CD8-positive, alpha-beta memory T cell (primary cell): ENCODE measurements at regions not wholly inside any gene's neighbourhood (a gene's known extent, or its start where the extent isn't known, plus 50 kb on each side); places are given as distances from the start of the nearest gene placed in this dataset.

Experiments
- CTCF ChIA-PET: fragments of 350-600 bp; sonication (Branson Sonifier 250); formaldehyde crosslinking; loops from one replicate; lab custom pipeline; 2021; ENCODE audit warnings: antibody characterized with exemption; lab: Charles Lee
- POLR2A ChIA-PET: fragments of 350-600 bp; sonication (Branson Sonifier 250); formaldehyde crosslinking; loops from one replicate; lab custom pipeline; 2021; ENCODE audit warnings: antibody characterized with exemption; lab: Charles Lee
- DNase-seq, 5 donors: peaks; one replicate each; pipeline versions ENCODE4 v3.0.0 to v3.0.0-alpha.2; 2020 to 2022; ENCODE audit warnings: mixed read lengths in 1 of 5
- H3K27ac ChIP-seq: one replicate; pipeline ENCODE4 v1.7.0; 2013; ENCODE audit warnings: low read depth, mild to moderate bottlenecking, low read length, moderate library complexity
- H3K27me3 ChIP-seq: 2 replicates; pipeline ENCODE4 v1.7.0; 2013; ENCODE audit warnings: low read length, mild to moderate bottlenecking; ENCODE audit not compliant: insufficient read depth, poor library complexity, severe bottlenecking
- H3K36me3 ChIP-seq: 2 replicates; pipeline ENCODE4 v1.7.0; 2013; ENCODE audit warnings: mild to moderate bottlenecking, low read length, moderate library complexity; ENCODE audit not compliant: insufficient read depth
- H3K4me1 ChIP-seq: 2 replicates; pipeline ENCODE4 v1.7.0; 2013; ENCODE audit warnings: mild to moderate bottlenecking, low read length, moderate library complexity; ENCODE audit not compliant: insufficient read depth
- H3K4me3 ChIP-seq: 2 replicates; pipeline ENCODE4 v1.7.0; 2013; ENCODE audit warnings: mild to moderate bottlenecking, low read length
- H3K9me3 ChIP-seq: 2 replicates; pipeline ENCODE4 v1.7.0; 2013; ENCODE audit warnings: mild to moderate bottlenecking, low read length
- H3K27ac Mint-ChIP-seq, 8 donors: one replicate each; pipeline ENCODE4 v1.8.0; 2020 to 2021; ENCODE audit warnings: mixed read lengths in 8 of 8, mild to moderate bottlenecking in 6 of 8, inconsistent platforms in 3 of 8, moderate library complexity in 3 of 8
- H3K27me3 Mint-ChIP-seq, 2 donors: one replicate each; pipeline ENCODE4 v1.8.0; 2020 to 2021; ENCODE audit warnings: mixed read lengths in 2 of 2, mild to moderate bottlenecking in 1 of 2, moderate library complexity in 1 of 2
- H3K36me3 Mint-ChIP-seq, 3 donors: one replicate each; pipeline ENCODE4 v1.8.0; 2020 to 2021; ENCODE audit warnings: mixed read lengths in 3 of 3, inconsistent platforms in 1 of 3, mild to moderate bottlenecking in 1 of 3
- H3K4me1 Mint-ChIP-seq, 3 donors: one replicate each; pipeline ENCODE4 v1.8.0; 2020 to 2021; ENCODE audit warnings: mixed read lengths in 3 of 3, inconsistent platforms in 1 of 3, mild to moderate bottlenecking in 1 of 3
- H3K4me3 Mint-ChIP-seq, 7 donors: one replicate each; pipeline ENCODE4 v1.8.0; 2020 to 2021; ENCODE audit warnings: mixed read lengths in 7 of 7, mild to moderate bottlenecking in 6 of 7, moderate library complexity in 4 of 7, inconsistent platforms in 2 of 7
- H3K9me3 Mint-ChIP-seq, 5 donors: one replicate each; pipeline ENCODE4 v1.8.0; 2020 to 2022; ENCODE audit warnings: mixed read lengths in 5 of 5, mild to moderate bottlenecking in 3 of 5, moderate library complexity in 2 of 5, inconsistent platforms in 1 of 5

DNA sequence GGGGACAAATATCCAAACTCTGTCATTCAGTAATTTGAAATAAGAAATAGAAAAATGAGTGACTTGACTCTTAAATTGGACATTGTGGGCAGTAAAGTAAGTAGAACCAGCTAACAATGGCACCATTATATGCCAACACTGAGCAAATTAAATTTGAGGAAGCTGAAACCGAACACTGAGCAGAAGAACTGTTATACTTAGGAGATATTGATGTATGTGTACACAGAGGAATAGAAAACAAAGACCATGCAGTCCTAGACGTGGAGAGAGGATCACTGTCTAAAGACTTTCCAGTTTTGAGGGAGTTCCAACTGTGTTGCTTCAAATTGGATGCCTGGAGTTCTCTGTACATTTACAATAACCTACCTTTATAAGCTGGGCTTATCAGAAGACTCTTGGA is 427.0 kb upstream of the EYS start:
- Histone ChIP-seq H3K4me1 (no peaks in the 10 kb centered on the region), H3K27me3 (no peaks in the 10 kb centered on the region), H3K27ac (no peak overlapping the region), H3K36me3 (no peaks in the 10 kb centered on the region), H3K9me3 (no peaks in the 10 kb centered on the region), H3K4me3 (no peak overlapping the region)
- H3K27ac Mint-ChIP-seq: no peak overlapping the region
- POLR2A ChIA-PET: no interaction called here
- H3K4me3 Mint-ChIP-seq: no peak overlapping the region
- peaks cover 2 to 14% (median 9%) of the 10 kb centered on the region in 5 donors for H3K9me3 Mint-ChIP-seq
- no peaks in the 10 kb centered on the region for H3K36me3 Mint-ChIP-seq
- no peak for DNase-seq
- no peaks in the 10 kb centered on the region for H3K4me1 Mint-ChIP-seq
- H3K27me3 Mint-ChIP-seq: no peaks in the 10 kb centered on the region
- CTCF ChIA-PET: no interaction called here

GRCh38 chr6:66128656-66129055 is 421.6 kb upstream of the EYS start:
- H3K4me3 ChIP-seq: no peak overlapping the region
- Mint-ChIP-seq H3K27me3 (no peaks in the 10 kb centered on the region), H3K9me3 (peaks cover 0 to 15% (median 7%) of the 10 kb centered on the region in 5 donors), H3K4me1 (no peaks in the 10 kb centered on the region), H3K27ac (no peak overlapping the region), H3K36me3 (no peaks in the 10 kb centered on the region), H3K4me3 (no peak overlapping the region)
- H3K36me3 ChIP-seq: no peaks in the 10 kb centered on the region
- ChIA-PET CTCF (no interaction called here), POLR2A (no interaction called here)
- no peak overlapping the region for H3K27ac ChIP-seq
- H3K27me3 ChIP-seq: no peaks in the 10 kb centered on the region
- H3K9me3 ChIP-seq: no peaks in the 10 kb centered on the region
- no peaks in the 10 kb centered on the region for H3K4me1 ChIP-seq
- DNase-seq: no peak

DNA sequence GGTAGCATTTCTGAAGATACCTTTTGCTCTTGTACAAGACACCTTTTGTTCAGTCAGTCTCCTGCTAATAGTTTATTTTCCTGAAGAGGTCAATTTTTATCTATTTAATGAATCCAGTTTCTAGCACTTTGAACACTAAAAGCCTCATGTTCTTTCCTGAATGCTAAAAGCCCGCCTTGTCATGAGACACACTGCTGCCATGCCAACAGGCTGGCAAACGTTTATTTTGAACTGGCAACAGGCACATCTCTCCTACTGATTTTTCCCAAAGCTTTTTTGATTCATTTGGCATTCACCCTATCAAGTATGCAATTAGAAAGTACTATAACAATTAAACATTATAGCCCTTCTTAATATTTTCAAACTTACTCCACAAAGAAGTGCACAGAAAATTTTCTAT is 421.2 kb upstream of the EYS start:
- Mint-ChIP-seq H3K27ac (no peak overlapping the region), H3K36me3 (no peaks in the 10 kb centered on the region), H3K4me1 (no peaks in the 10 kb centered on the region), H3K4me3 (no peak overlapping the region), H3K27me3 (no peaks in the 10 kb centered on the region), H3K9me3 (peaks cover 0 to 13% (median 10%) of the 10 kb centered on the region in 5 donors)
- POLR2A ChIA-PET: no interaction called here
- DNase-seq: no peak
- H3K27me3 ChIP-seq: no peaks in the 10 kb centered on the region
- no peak overlapping the region for H3K27ac ChIP-seq
- no peaks in the 10 kb centered on the region for H3K9me3 ChIP-seq
- no peaks in the 10 kb centered on the region for H3K4me1 ChIP-seq
- CTCF ChIA-PET: no interaction called here
- no peak overlapping the region for H3K4me3 ChIP-seq
- H3K36me3 ChIP-seq: no peaks in the 10 kb centered on the region

DNA sequence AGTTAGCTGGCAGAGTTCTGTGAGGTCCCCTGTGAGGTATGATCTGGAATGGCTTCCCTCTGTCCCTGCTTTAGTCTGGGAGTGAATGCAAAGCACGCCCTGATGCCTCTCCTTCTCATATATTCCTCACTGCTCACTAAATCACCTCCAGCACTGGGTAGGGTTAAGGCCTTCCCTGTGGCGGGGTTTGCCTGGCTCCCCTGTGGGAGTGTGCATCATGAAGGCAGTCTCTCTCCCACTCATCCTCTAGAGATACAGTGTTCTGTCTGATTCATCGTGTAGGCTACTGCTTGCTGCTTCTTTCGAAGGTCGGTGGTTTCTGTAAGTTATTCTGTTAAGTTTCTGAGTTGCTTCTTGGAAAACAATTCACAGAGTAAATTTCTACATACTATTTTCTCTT is 420.0 kb upstream of the EYS start:
- no peaks in the 10 kb centered on the region for H3K4me1 Mint-ChIP-seq
- no peak overlapping the region for H3K27ac Mint-ChIP-seq
- no peaks in the 10 kb centered on the region for H3K36me3 ChIP-seq
- no peaks in the 10 kb centered on the region for H3K27me3 Mint-ChIP-seq
- CTCF ChIA-PET: no interaction called here
- peaks cover 0 to 17% (median 14%) of the 10 kb centered on the region in 5 donors for H3K9me3 Mint-ChIP-seq
- no peaks in the 10 kb centered on the region for H3K4me1 ChIP-seq
- H3K27me3 ChIP-seq: no peaks in the 10 kb centered on the region
- no peak overlapping the region for H3K27ac ChIP-seq
- H3K36me3 Mint-ChIP-seq: no peaks in the 10 kb centered on the region
- POLR2A ChIA-PET: no interaction called here
- H3K4me3 ChIP-seq: no peak overlapping the region
- no peaks in the 10 kb centered on the region for H3K9me3 ChIP-seq
- H3K4me3 Mint-ChIP-seq: no peak overlapping the region
- no peak for DNase-seq

- no peaks in the 10 kb centered on the region for H3K9me3 ChIP-seq
- H3K36me3 ChIP-seq: no peaks in the 10 kb centered on the region
- H3K27ac ChIP-seq: no peak overlapping the region
- no peaks in the 10 kb centered on the region for H3K27me3 Mint-ChIP-seq
- CTCF ChIA-PET: no interaction called here
- H3K27me3 ChIP-seq: no peaks in the 10 kb centered on the region
- H3K36me3 Mint-ChIP-seq: no peaks in the 10 kb centered on the region
- POLR2A ChIA-PET: no interaction called here
- DNase-seq: no peak
- H3K9me3 Mint-ChIP-seq: peaks cover 3 to 18% (median 15%) of the 10 kb centered on the region in 5 donors
- no peaks in the 10 kb centered on the region for H3K4me1 ChIP-seq
- no peak overlapping the region for H3K4me3 Mint-ChIP-seq
- no peaks in the 10 kb centered on the region for H3K4me1 Mint-ChIP-seq
- no peak overlapping the region for H3K4me3 ChIP-seq
- no peak overlapping the region for H3K27ac Mint-ChIP-seq
Observed at GRCh38 chr6:66126358-66126757, 419.3 kb upstream of the EYS start.

DNA sequence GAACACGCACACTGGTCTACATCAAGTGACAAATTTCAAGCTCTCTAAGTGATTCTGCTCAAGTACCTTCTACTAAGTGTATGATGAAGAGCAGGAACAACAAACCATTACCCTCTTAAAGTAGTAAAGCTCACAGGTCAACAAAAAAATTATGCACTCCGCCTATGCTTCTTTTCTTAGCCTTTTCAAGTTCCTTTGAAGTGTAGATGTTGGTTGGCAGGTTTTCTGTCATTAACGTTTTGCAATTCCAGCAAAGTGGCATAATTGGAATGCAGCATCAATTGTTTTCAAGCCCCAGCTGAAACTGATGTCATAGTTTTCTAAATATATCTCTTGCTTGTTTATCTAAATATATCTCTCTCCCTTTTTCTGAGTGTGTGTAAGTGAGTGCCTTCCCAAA is 396.9 kb upstream of the EYS start:
- Histone ChIP-seq H3K9me3 (no peaks in the 10 kb centered on the region), H3K4me1 (no peaks in the 10 kb centered on the region), H3K4me3 (no peak overlapping the region), H3K27me3 (no peaks in the 10 kb centered on the region), H3K36me3 (no peaks in the 10 kb centered on the region), H3K27ac (no peak overlapping the region)
- H3K9me3 Mint-ChIP-seq: peaks cover 5 to 56% (median 17%) of the 10 kb centered on the region in 5 donors
- H3K4me3 Mint-ChIP-seq: no peak overlapping the region
- ChIA-PET POLR2A (no interaction called here), CTCF (no interaction called here)
- no peaks in the 10 kb centered on the region for H3K36me3 Mint-ChIP-seq
- H3K4me1 Mint-ChIP-seq: no peaks in the 10 kb centered on the region
- no peak for DNase-seq
- no peak overlapping the region for H3K27ac Mint-ChIP-seq
- H3K27me3 Mint-ChIP-seq: no peaks in the 10 kb centered on the region

- no peaks in the 10 kb centered on the region for H3K27me3 ChIP-seq
- ChIA-PET POLR2A (no interaction called here), CTCF (no interaction called here)
- no peaks in the 10 kb centered on the region for H3K9me3 ChIP-seq
- Mint-ChIP-seq H3K4me3 (no peak overlapping the region), H3K4me1 (no peaks in the 10 kb centered on the region), H3K27ac (no peak overlapping the region), H3K9me3 (peaks cover 5 to 55% (median 22%) of the 10 kb centered on the region in 5 donors), H3K36me3 (no peaks in the 10 kb centered on the region), H3K27me3 (no peaks in the 10 kb centered on the region)
- no peaks in the 10 kb centered on the region for H3K36me3 ChIP-seq
- H3K4me3 ChIP-seq: no peak overlapping the region
- H3K27ac ChIP-seq: no peak overlapping the region
- H3K4me1 ChIP-seq: no peaks in the 10 kb centered on the region
- DNase-seq: no peak
Observed at GRCh38 chr6:66103354-66103753, 396.3 kb upstream of the EYS start.

GRCh38 chr6:66096679-66097078 is 389.7 kb upstream of the EYS start:
- no peak overlapping the region for H3K4me3 ChIP-seq
- H3K4me1 ChIP-seq: no peaks in the 10 kb centered on the region
- no peak overlapping the region for H3K4me3 Mint-ChIP-seq
- no peaks in the 10 kb centered on the region for H3K27me3 ChIP-seq
- H3K4me1 Mint-ChIP-seq: no peaks in the 10 kb centered on the region
- ChIA-PET CTCF (no interaction called here), POLR2A (no interaction called here)
- H3K9me3 Mint-ChIP-seq: peaks cover 4 to 22% (median 14%) of the 10 kb centered on the region in 5 donors
- no peak for DNase-seq
- no peak overlapping the region for H3K27ac Mint-ChIP-seq
- no peaks in the 10 kb centered on the region for H3K9me3 ChIP-seq
- no peak overlapping the region for H3K27ac ChIP-seq
- no peaks in the 10 kb centered on the region for H3K36me3 ChIP-seq
- no peaks in the 10 kb centered on the region for H3K36me3 Mint-ChIP-seq
- no peaks in the 10 kb centered on the region for H3K27me3 Mint-ChIP-seq

GRCh38 chr6:66094615-66095014 is 387.6 kb upstream of the EYS start:
- no peaks in the 10 kb centered on the region for H3K27me3 Mint-ChIP-seq
- CTCF ChIA-PET: no interaction called here
- no peaks in the 10 kb centered on the region for H3K36me3 ChIP-seq
- H3K4me1 ChIP-seq: no peaks in the 10 kb centered on the region
- H3K27me3 ChIP-seq: no peaks in the 10 kb centered on the region
- no peaks in the 10 kb centered on the region for H3K4me1 Mint-ChIP-seq
- no peak overlapping the region for H3K4me3 Mint-ChIP-seq
- H3K36me3 Mint-ChIP-seq: no peaks in the 10 kb centered on the region
- H3K9me3 Mint-ChIP-seq: peaks cover 6 to 18% (median 17%) of the 10 kb centered on the region in 5 donors
- H3K27ac Mint-ChIP-seq: no peak overlapping the region
- no peak for DNase-seq
- H3K9me3 ChIP-seq: no peaks in the 10 kb centered on the region
- H3K4me3 ChIP-seq: no peak overlapping the region
- H3K27ac ChIP-seq: no peak overlapping the region
- POLR2A ChIA-PET: no interaction called here
